Smooth muscle cell (in vitro differentiated cells): ENCODE measurements at regions not wholly inside any gene's neighbourhood (a gene's known extent, or its start where the extent isn't known, plus 50 kb on each side); places are given as distances from the start of the nearest gene placed in this dataset.

ENCODE experiments used
- DNase-seq: peaks from one replicate; lab custom pipeline; 2025; ENCODE audit not compliant: unreplicated experiment; lab: John Stamatoyannopoulos, UW
- H2AFZ ChIP-seq: fragments of 200-600 bp; sonication (generic); 2 replicates; pipeline ENCODE4 v1.6.0; 2016; ENCODE audit warnings: antibody characterized with exemption, low read depth, mild to moderate bottlenecking
- H3F3A ChIP-seq: fragments of 200-600 bp; sonication (generic); 2 replicates; pipeline ENCODE4 v1.6.0; 2017; ENCODE audit warnings: antibody characterized with exemption, low read depth
- H3K27ac ChIP-seq: fragments of 200-600 bp; sonication (generic); 2 replicates; pipeline ENCODE4 v1.5.1; 2016; ENCODE audit warnings: low read depth, mild to moderate bottlenecking
- H3K27me3 ChIP-seq: fragments of 200-600 bp; sonication (generic); 2 replicates; pipeline ENCODE4 v1.6.1; 2016; ENCODE audit warnings: low read depth, mild to moderate bottlenecking
- H3K36me3 ChIP-seq: fragments of 200-600 bp; sonication (generic); 2 replicates; pipeline ENCODE4 v1.5.1; 2016; ENCODE audit warnings: low read depth
- H3K4me1 ChIP-seq: fragments of 200-600 bp; sonication (generic); 2 replicates; pipeline ENCODE4 v1.5.1; 2016; ENCODE audit warnings: low read depth
- H3K4me2 ChIP-seq: fragments of 200-600 bp; sonication (generic); 2 replicates; pipeline ENCODE4 v1.6.0; 2016; ENCODE audit warnings: mild to moderate bottlenecking
- H3K4me3 ChIP-seq: fragments of 200-600 bp; sonication (generic); 2 replicates; pipeline ENCODE4 v1.5.1; 2016; ENCODE audit warnings: mild to moderate bottlenecking
- H3K79me2 ChIP-seq: fragments of 200-600 bp; sonication (generic); 2 replicates; pipeline ENCODE4 v1.6.0; 2016; ENCODE audit warnings: low read depth, mild to moderate bottlenecking
- H3K9ac ChIP-seq: fragments of 200-600 bp; sonication (generic); 2 replicates; pipeline ENCODE4 v1.6.0; 2016; ENCODE audit warnings: low read depth
- H3K9me3 ChIP-seq: fragments of 200-600 bp; sonication (generic); replicated peaks from 2 replicates; pipeline ENCODE4 v1.5.1; 2016; ENCODE audit warnings: low read depth
- H4K20me1 ChIP-seq: fragments of 200-600 bp; sonication (generic); 2 replicates; pipeline ENCODE4 v1.6.0; 2016; ENCODE audit warnings: low read depth
- WGBS: methylation state at CpG from one replicate; pipeline ENCODE4 v1.1.7; 2016; ENCODE audit warnings: low lambda C conversion rate; 5-methylcytosine and 5-hydroxymethylcytosine counted together
- TF ChIP-seq, protein P1 (sequence below): fragments of 200-600 bp; sonication (generic); IDR thresholded peaks from 2 replicates; pipeline ENCODE4 v1.5.1; 2017; ENCODE audit warnings: borderline replicate concordance, mild to moderate bottlenecking, antibody characterized with exemption; ENCODE audit not compliant: insufficient read depth, poor library complexity, severe bottlenecking

GRCh38 chr6:90669420-90669819 lies 82.5 kb upstream of the MAP3K7 start:
- H3K4me2 ChIP-seq, result no peak overlapping the region
- no peaks in the 10 kb centered on the region for H3F3A ChIP-seq
- H3K27me3 ChIP-seq, result peaks cover 31% of the 10 kb centered on the region
- no peak overlapping the region for H3K27ac ChIP-seq
- no peaks in the 10 kb centered on the region for H4K20me1 ChIP-seq
- peaks cover 17% of the 10 kb centered on the region for H3K4me1 ChIP-seq
- no peak overlapping the region for H2AFZ ChIP-seq
- H3K36me3 ChIP-seq, result no peaks in the 10 kb centered on the region
- WGBS, result 61% methylated on average over 2 of the region's 2 CpGs
- H3K79me2 ChIP-seq, result no peaks in the 10 kb centered on the region
- no peak for DNase-seq
- no peaks in the 10 kb centered on the region for H3K9me3 ChIP-seq
- H3K4me3 ChIP-seq, result no peak overlapping the region
- H3K9ac ChIP-seq, result no peak overlapping the region
- TF ChIP-seq, protein P1, sequence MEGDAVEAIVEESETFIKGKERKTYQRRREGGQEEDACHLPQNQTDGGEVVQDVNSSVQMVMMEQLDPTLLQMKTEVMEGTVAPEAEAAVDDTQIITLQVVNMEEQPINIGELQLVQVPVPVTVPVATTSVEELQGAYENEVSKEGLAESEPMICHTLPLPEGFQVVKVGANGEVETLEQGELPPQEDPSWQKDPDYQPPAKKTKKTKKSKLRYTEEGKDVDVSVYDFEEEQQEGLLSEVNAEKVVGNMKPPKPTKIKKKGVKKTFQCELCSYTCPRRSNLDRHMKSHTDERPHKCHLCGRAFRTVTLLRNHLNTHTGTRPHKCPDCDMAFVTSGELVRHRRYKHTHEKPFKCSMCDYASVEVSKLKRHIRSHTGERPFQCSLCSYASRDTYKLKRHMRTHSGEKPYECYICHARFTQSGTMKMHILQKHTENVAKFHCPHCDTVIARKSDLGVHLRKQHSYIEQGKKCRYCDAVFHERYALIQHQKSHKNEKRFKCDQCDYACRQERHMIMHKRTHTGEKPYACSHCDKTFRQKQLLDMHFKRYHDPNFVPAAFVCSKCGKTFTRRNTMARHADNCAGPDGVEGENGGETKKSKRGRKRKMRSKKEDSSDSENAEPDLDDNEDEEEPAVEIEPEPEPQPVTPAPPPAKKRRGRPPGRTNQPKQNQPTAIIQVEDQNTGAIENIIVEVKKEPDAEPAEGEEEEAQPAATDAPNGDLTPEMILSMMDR, result no peak

DNA sequence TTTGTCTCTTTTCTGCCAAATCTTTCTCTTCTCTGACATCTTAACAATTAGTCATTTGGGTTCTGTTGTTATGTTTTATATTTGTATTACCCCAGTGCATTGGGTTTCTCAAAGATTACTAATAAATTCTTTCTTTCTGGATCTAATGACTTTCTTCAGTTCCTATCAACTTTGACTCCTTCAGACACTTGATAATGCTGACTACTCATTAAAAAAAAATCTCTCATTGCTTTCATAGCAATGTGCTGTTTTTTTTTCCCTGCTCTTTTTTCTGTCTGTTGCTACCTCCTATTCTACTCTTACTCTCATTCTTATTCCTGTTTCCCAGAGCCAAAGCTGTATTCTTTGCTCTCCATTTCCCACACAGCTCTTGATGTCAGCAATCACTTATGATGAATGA lies 81.3 kb upstream of the MAP3K7 start:
- no peak for DNase-seq

GRCh38 chr6:90663873-90664272 lies 77.0 kb upstream of the MAP3K7 start:
- DNase-seq, result no peak
- no peaks in the 10 kb centered on the region for H3K79me2 ChIP-seq
- TF ChIP-seq, protein P1, result no peak
- H3F3A ChIP-seq, result no peaks in the 10 kb centered on the region
- no peak overlapping the region for H3K4me2 ChIP-seq
- H3K36me3 ChIP-seq, result no peaks in the 10 kb centered on the region
- no peak overlapping the region for H3K4me3 ChIP-seq
- H3K27me3 ChIP-seq, result peaks cover 14% of the 10 kb centered on the region
- no peaks in the 10 kb centered on the region for H3K9me3 ChIP-seq
- H2AFZ ChIP-seq, result no peak overlapping the region
- WGBS, result 79% methylated on average over 3 of the region's 3 CpGs
- H3K9ac ChIP-seq, result no peak overlapping the region
- no peaks in the 10 kb centered on the region for H4K20me1 ChIP-seq
- H3K27ac ChIP-seq, result no peak overlapping the region
- H3K4me1 ChIP-seq, result peaks cover 5% of the 10 kb centered on the region

More for the DNA sequence above, 81.3 kb upstream of the MAP3K7 start:
- no peaks in the 10 kb centered on the region for H4K20me1 ChIP-seq
- H3K4me3 ChIP-seq, result no peak overlapping the region
- H3K27me3 ChIP-seq, result peaks cover 27% of the 10 kb centered on the region
- no peaks in the 10 kb centered on the region for H3K9me3 ChIP-seq
- H3K9ac ChIP-seq, result no peak overlapping the region
- no peak overlapping the region for H3K27ac ChIP-seq
- H3F3A ChIP-seq, result no peaks in the 10 kb centered on the region
- TF ChIP-seq, protein P1, result no peak
- no peaks in the 10 kb centered on the region for H3K79me2 ChIP-seq
- no peaks in the 10 kb centered on the region for H3K36me3 ChIP-seq
- H3K4me2 ChIP-seq, result no peak overlapping the region
- H3K4me1 ChIP-seq, result peaks cover 17% of the 10 kb centered on the region
- H2AFZ ChIP-seq, result no peak overlapping the region

DNA sequence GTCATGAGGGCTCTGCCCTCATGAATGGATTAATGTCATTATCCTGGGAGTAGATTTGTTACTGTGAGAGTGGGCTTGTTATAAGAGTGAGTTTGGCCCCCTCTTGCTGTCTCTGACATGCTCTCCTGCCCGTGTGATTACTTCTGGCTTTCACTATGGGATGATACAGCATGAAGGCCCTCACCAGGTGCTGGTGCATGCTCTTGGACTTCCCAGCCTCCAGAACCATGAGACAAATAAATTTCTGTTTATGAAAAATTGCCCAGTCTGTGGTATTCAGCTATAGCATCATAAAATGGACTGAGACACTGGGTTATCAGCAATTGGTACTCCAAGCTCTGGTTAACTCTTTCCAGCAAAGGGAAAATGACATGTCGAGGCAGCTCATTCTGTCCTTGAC lies 76.2 kb upstream of the MAP3K7 start:
- no peaks in the 10 kb centered on the region for H3K79me2 ChIP-seq
- TF ChIP-seq, protein P1, result no peak
- no peak overlapping the region for H3K4me2 ChIP-seq
- H3K9me3 ChIP-seq, result no peaks in the 10 kb centered on the region
- no peak overlapping the region for H3K27ac ChIP-seq
- H2AFZ ChIP-seq, result no peak overlapping the region
- H3F3A ChIP-seq, result no peaks in the 10 kb centered on the region
- 82% methylated on average over 2 of the region's 2 CpGs for WGBS
- no peaks in the 10 kb centered on the region for H4K20me1 ChIP-seq
- DNase-seq, result no peak
- no peaks in the 10 kb centered on the region for H3K4me1 ChIP-seq
- H3K4me3 ChIP-seq, result no peak overlapping the region
- no peak overlapping the region for H3K9ac ChIP-seq
- no peaks in the 10 kb centered on the region for H3K36me3 ChIP-seq
- H3K27me3 ChIP-seq, result peaks cover 8% of the 10 kb centered on the region
